ENCODE measurements at regions not wholly inside any gene's neighbourhood (a gene's known extent, or its start where the extent isn't known, plus 50 kb on each side); places are given as distances from the start of the nearest gene placed in this dataset.
A peak's percentile ranks its signal among the peaks of the same experiment; 100 is the strongest.

GRCh38 chr7:82593780-82594179 is 150.2 kb upstream of the CACNA2D1 start:
- no peak overlapping the region for H2BK15ac ChIP-seq (ENCODE audit: low read depth, low read length)
- no peak overlapping the region for H3K4ac ChIP-seq (ENCODE audit: low read depth, low read length)
- H2AFZ ChIP-seq (replicated peaks; ENCODE audit: low read length, poor library complexity), result no peak overlapping the region
- CTCF ChIA-PET, result no interaction called here
- H2BK5ac ChIP-seq (ENCODE audit: low read depth, low read length, poor library complexity, severe bottlenecking), result no peak overlapping the region
- in situ Hi-C loops (cut with MboI; ENCODE audit: low sequenced_read_pairs) (loop anchor here (25.0 kb wide), 1 partner anchor 556 kb away; no protein-coding TSS in a partner anchor), dilution Hi-C loops (cut with HindIII; ENCODE audit: low sequenced_read_pairs, unreplicated experiment) (no loop called here), intact Hi-C loops (cut with micrococcal nuclease) (no loop called here)
- H3K9me1 ChIP-seq (ENCODE audit: insufficient read depth, low read length), result no peaks in the 10 kb centered on the region
- H3K18ac ChIP-seq (ENCODE audit: low read depth, low read length), result no peak overlapping the region
- H3K36me3 ChIP-seq (ENCODE audit: control insufficient read depth, insufficient read depth, low read length), result no peaks in the 10 kb centered on the region
- H3K27ac ChIP-seq (ENCODE audit: insufficient read depth, low read length), result no peak overlapping the region
- no peak for TF ChIP-seq NFE2L2 (IDR thresholded peaks at IDR 0.05; ENCODE audit: low read depth, low read length)
- TF ChIP-seq CEBPB (IDR thresholded peaks at IDR 0.05; ENCODE audit: low read depth, low read length), result no peak
- TF ChIP-seq MXI1 (IDR thresholded peaks at IDR 0.05; ENCODE audit: borderline replicate concordance, low read depth, low read length), result no peak
- TF ChIP-seq ELK1 (IDR thresholded peaks at IDR 0.05; ENCODE audit: borderline replicate concordance, low read depth, low read length), result no peak
- no peak for TF ChIP-seq RAD21 (IDR thresholded peaks at IDR 0.05; ENCODE audit: low read length)
- TF ChIP-seq SMC3 (IDR thresholded peaks at IDR 0.05; ENCODE audit: low read depth, low read length), result no peak
- TF ChIP-seq BHLHE40 (IDR thresholded peaks at IDR 0.05; ENCODE audit: low read depth, low read length), result no peak
- no peak for TF ChIP-seq FOS (IDR thresholded peaks at IDR 0.05; ENCODE audit: low read depth, low read length)
- POLR2A ChIA-PET (ENCODE audit: unreplicated experiment), result no interaction called here
- H3K4me1 ChIP-seq (ENCODE audit: control insufficient read depth, insufficient read depth, low read length), result 0 out of 2 replicates have a peak, but pooled peaks cover 1% of the 10 kb centered on the region
- WGBS, 2 experiments (ENCODE audit: extremely low coverage in 2 of 2, insufficient read length in 1 of 2), result no CpG with 5 or more reads among the region's 3 CpGs
- H4K20me1 ChIP-seq (ENCODE audit: insufficient read depth, low read length), result no peaks in the 10 kb centered on the region
- no peak overlapping the region for H4K91ac ChIP-seq (ENCODE audit: insufficient read depth, low read depth, low read length)
- no peak overlapping the region for H3K9ac ChIP-seq (ENCODE audit: low read depth, low read length)
- no peaks in the 10 kb centered on the region for H3K9me3 ChIP-seq (ENCODE audit: control insufficient read depth, insufficient read depth, low read length)
- DNase-seq, result peak; percentile 21
- no peak overlapping the region for H2BK120ac ChIP-seq (ENCODE audit: low read depth, low read length)
- H3K79me1 ChIP-seq (ENCODE audit: low read depth in 1 of 2, low read length in 2 of 2), result no peaks in the 10 kb centered on the region
- H3K56ac ChIP-seq (ENCODE audit: extremely low read depth, insufficient read depth, low read length), result no peak overlapping the region
- BruUV-seq (replicated peaks), result no TSS peak
- no peak overlapping the region for H4K8ac ChIP-seq (ENCODE audit: low read depth in 2 of 2, low read length in 2 of 2)
- ATAC-seq (ENCODE audit: low read depth), result no peak
- H2AK5ac ChIP-seq (ENCODE audit: low read depth, low read length), result no peak overlapping the region
- H3K14ac ChIP-seq (replicated peaks; ENCODE audit: low read depth, low read length), result no peak overlapping the region
- no peak overlapping the region for H2AK9ac ChIP-seq (replicated peaks; ENCODE audit: low read depth, low read length, poor library complexity)
- H3K4me2 ChIP-seq (ENCODE audit: low read depth, low read length), result no peak overlapping the region
- no peak overlapping the region for H2BK20ac ChIP-seq (ENCODE audit: low read depth, low read length)
- H3K27me3 ChIP-seq (ENCODE audit: control insufficient read depth, insufficient read depth, low read length), result no peaks in the 10 kb centered on the region; the same call in 1 of the 2 replicates
- H4K5ac ChIP-seq (ENCODE audit: low read depth, low read length), result no peak overlapping the region
- no peak overlapping the region for H3K23ac ChIP-seq (ENCODE audit: low read depth, low read length)
- no peak overlapping the region for H3K4me3 ChIP-seq (ENCODE audit: insufficient read depth, low read depth, low read length)
